Uterus (tissue), 2 donors: ENCODE measurements at regions not wholly inside any gene's neighbourhood (a gene's known extent, or its start where the extent isn't known, plus 50 kb on each side); places are given as distances from the start of the nearest gene placed in this dataset.

Source experiments
- CTCF ChIP-seq, 4 experiments: fragments of 200-600 bp in 2 of 4; fragments of 450-650 bp in 2 of 4; sonication (generic) in 2 of 4; IDR thresholded peaks; one replicate each; pipeline ENCODE4 v1.5.1; 2016 to 2019; ENCODE audit warnings: antibody characterized with exemption in 4 of 4, mild to moderate bottlenecking in 2 of 4, moderate library complexity in 1 of 4
- POLR2A ChIP-seq, 2 donors: fragments of 450-650 bp; IDR thresholded peaks; one replicate each; pipeline ENCODE4 v1.6.1; 2016; ENCODE audit warnings: antibody characterized with exemption in 2 of 2, mild to moderate bottlenecking in 1 of 2, moderate library complexity in 1 of 2

DNA sequence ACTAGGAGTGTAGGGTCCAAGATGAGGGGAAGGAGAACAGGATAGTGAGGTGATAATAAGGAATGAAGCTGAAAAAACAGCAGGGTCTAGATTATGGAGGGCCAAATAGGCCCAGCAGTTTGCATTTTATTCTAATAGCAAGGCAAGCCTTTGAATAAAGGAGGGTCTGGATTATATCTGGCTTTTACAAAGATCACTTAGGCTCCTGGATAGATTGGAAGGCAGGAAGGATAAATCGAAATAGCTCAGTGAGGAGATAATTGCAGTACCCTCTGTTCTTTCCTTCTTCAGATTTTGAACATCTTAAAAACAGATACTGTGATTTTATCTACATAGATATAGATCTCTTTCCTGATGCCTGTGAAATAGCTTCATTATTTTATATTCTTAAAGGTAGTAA, 53.8 kb upstream of the PTGFR start:
- TF ChIP-seq CTCF (IDR thresholded peaks at IDR 0.05), result no peak
- no peak for TF ChIP-seq POLR2A (IDR thresholded peaks at IDR 0.05)
